ENCODE measurements at regions not wholly inside any gene's neighbourhood (a gene's known extent, or its start where the extent isn't known, plus 50 kb on each side); places are given as distances from the start of the nearest gene placed in this dataset.
"Not testable (repeated sequence)": the region's sequence is repeated elsewhere in the genome, so short reads cannot be mapped to it uniquely, and the experiment has no call there.

- Histone ChIP-seq H3K4me1 (ENCODE audit: control insufficient read depth, low read depth, low read length) (no peaks in the 10 kb centered on the region), H3K9ac (ENCODE audit: low read length) (no peak overlapping the region), H3K9me3 (ENCODE audit: control insufficient read depth, low read depth, low read length) (no peaks in the 10 kb centered on the region), H3K27me3 (ENCODE audit: control insufficient read depth, insufficient read depth, low read length) (no peaks in the 10 kb centered on the region), H3K36me3 (ENCODE audit: control insufficient read depth, low read depth, low read length) (no peaks in the 10 kb centered on the region), H3K27ac (ENCODE audit: low read length) (no peak overlapping the region), H3K4me3 (ENCODE audit: low read length) (no peak overlapping the region)
Observed at GRCh38 chr5:99019812-99020697, 91.2 kb upstream of the CHD1 start.

- no peak overlapping the region for H3K27ac ChIP-seq (ENCODE audit: low read length)
- no peaks in the 10 kb centered on the region for H3K27me3 ChIP-seq (ENCODE audit: control insufficient read depth, insufficient read depth, low read length)
- no peaks in the 10 kb centered on the region for H3K36me3 ChIP-seq (ENCODE audit: control insufficient read depth, low read depth, low read length)
- H3K4me3 ChIP-seq (ENCODE audit: low read length), result no peak overlapping the region
- H3K9me3 ChIP-seq (ENCODE audit: control insufficient read depth, low read depth, low read length), result no peaks in the 10 kb centered on the region
- no peaks in the 10 kb centered on the region for H3K4me1 ChIP-seq (ENCODE audit: control insufficient read depth, low read depth, low read length)
- no peak overlapping the region for H3K9ac ChIP-seq (ENCODE audit: low read length)
Observed at GRCh38 chr5:99019254-99019653, 90.4 kb upstream of the CHD1 start.

DNA sequence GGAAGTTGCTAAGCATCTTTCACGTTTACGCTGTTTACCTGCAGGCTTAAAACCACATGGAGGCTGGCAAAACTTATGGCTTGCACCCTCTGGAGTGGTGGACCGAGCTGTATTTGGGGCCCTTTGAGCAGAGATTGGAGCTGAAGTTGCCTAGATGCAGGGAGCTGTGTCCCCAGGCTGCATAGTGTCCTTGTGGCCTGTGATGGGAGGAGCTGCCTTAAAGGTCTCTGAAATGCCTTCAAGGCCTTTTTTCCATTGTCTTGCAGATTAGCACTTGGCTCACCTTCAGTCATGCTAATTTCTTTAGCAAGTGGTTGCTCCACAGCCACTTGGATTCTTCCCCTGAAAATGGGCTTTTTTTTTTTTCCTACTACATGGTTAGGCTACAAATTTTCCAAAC, 81.5 kb upstream of the CHD1 start:
- Histone ChIP-seq H3K36me3 (ENCODE audit: control insufficient read depth, low read depth, low read length) (no peaks in the 10 kb centered on the region), H3K4me3 (ENCODE audit: low read length) (peak overlapping the region; percentile 48), H3K9ac (ENCODE audit: low read length) (peak overlapping the region; percentile 53)

GRCh38 chr5:99008009-99008408, 79.2 kb upstream of the CHD1 start:
- H3K4me3 ChIP-seq (ENCODE audit: low read length); H3K27me3 ChIP-seq (ENCODE audit: control insufficient read depth, insufficient read depth, low read length); H3K27ac ChIP-seq (ENCODE audit: low read length); H3K9me3 ChIP-seq (ENCODE audit: control insufficient read depth, low read depth, low read length); H3K36me3 ChIP-seq (ENCODE audit: control insufficient read depth, low read depth, low read length); H3K9ac ChIP-seq (ENCODE audit: low read length): not testable (repeated sequence)
- H3K4me1 ChIP-seq (ENCODE audit: control insufficient read depth, low read depth, low read length), result peaks cover 24% of the 10 kb centered on the region

More for the DNA sequence above, 81.5 kb upstream of the CHD1 start:
- Histone ChIP-seq H3K27ac (ENCODE audit: low read length) (peak overlapping the region; percentile 84), H3K27me3 (ENCODE audit: control insufficient read depth, insufficient read depth, low read length) (no peaks in the 10 kb centered on the region), H3K9me3 (ENCODE audit: control insufficient read depth, low read depth, low read length) (no peaks in the 10 kb centered on the region), H3K4me1 (ENCODE audit: control insufficient read depth, low read depth, low read length) (peaks cover 24% of the 10 kb centered on the region)

DNA sequence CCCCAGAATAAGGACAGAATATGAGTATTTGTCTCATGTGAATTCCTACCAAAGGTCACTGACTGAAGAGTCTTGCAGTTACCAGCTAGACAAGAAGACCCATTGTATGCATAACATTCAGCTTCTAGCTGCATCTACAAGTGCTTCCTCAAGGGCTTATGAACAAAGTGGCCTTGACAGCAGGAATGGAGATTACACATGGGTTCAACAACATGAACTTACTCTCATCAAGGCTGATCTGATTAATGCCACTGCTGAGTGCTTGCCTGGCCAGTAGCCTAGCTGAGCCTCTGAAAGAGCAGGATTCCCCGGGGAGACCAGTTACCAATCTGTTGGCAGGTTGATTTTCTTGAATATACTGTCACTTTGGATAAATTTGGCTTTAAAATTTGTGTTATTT, 76.7 kb upstream of the CHD1 start:
- no peak overlapping the region for H3K27ac ChIP-seq (ENCODE audit: low read length)
- H3K27me3 ChIP-seq (ENCODE audit: control insufficient read depth, insufficient read depth, low read length), result no peaks in the 10 kb centered on the region
- no peaks in the 10 kb centered on the region for H3K9me3 ChIP-seq (ENCODE audit: control insufficient read depth, low read depth, low read length)
- no peak overlapping the region for H3K9ac ChIP-seq (ENCODE audit: low read length)
- H3K4me1 ChIP-seq (ENCODE audit: control insufficient read depth, low read depth, low read length), result peaks cover 13% of the 10 kb centered on the region
- no peaks in the 10 kb centered on the region for H3K36me3 ChIP-seq (ENCODE audit: control insufficient read depth, low read depth, low read length)
- H3K4me3 ChIP-seq (ENCODE audit: low read length), result no peak overlapping the region

DNA sequence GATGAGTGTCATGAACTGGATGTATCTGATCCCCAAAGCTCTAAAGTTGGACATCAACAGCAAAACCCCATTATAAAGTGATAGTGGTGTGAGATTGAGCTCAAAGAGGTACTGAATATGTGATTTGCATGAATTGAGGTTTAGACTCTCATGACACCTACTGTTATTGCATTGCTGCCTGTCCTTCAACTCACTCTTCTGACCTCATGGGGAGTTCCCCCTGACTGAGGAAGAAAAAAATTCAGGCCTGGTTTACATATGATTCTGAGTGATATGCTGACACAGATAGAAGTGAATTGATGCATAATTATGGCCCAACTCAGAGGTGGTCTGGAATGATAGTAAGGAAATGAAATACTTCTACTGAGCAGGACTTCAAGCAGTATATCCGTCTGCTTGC, 76.2 kb upstream of the CHD1 start:
- Histone ChIP-seq H3K4me3 (ENCODE audit: low read length) (no peak overlapping the region), H3K9me3 (ENCODE audit: control insufficient read depth, low read depth, low read length) (no peaks in the 10 kb centered on the region), H3K27me3 (ENCODE audit: control insufficient read depth, insufficient read depth, low read length) (no peaks in the 10 kb centered on the region), H3K27ac (ENCODE audit: low read length) (no peak overlapping the region), H3K4me1 (ENCODE audit: control insufficient read depth, low read depth, low read length) (peaks cover 10% of the 10 kb centered on the region), H3K9ac (ENCODE audit: low read length) (no peak overlapping the region), H3K36me3 (ENCODE audit: control insufficient read depth, low read depth, low read length) (no peaks in the 10 kb centered on the region)

DNA sequence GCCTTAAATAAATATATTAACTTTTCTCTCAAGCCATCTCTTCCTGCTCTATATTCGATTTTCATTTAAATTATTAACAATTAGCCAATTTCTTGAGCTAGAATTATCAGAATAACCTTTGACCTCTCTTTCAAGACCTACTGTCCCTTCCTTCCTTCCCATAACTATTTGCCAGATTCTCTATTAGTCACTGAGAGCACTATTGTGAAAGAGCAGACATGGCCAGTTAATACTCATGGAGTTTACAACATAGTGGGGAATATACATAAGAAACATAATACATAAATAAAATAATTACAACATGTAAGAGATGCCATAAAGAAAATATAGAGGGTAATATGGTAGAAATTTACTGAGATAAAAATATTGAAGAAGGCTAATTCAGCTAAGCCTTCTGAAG, 72.1 kb upstream of the CHD1 start:
- H3K9me3 ChIP-seq (ENCODE audit: control insufficient read depth, low read depth, low read length), result no peaks in the 10 kb centered on the region
- H3K4me1 ChIP-seq (ENCODE audit: control insufficient read depth, low read depth, low read length), result no peaks in the 10 kb centered on the region
- H3K36me3 ChIP-seq (ENCODE audit: control insufficient read depth, low read depth, low read length), result no peaks in the 10 kb centered on the region
- no peak overlapping the region for H3K4me3 ChIP-seq (ENCODE audit: low read length)
- no peak overlapping the region for H3K9ac ChIP-seq (ENCODE audit: low read length)
- H3K27ac ChIP-seq (ENCODE audit: low read length), result no peak overlapping the region
- no peaks in the 10 kb centered on the region for H3K27me3 ChIP-seq (ENCODE audit: control insufficient read depth, insufficient read depth, low read length)

- no peaks in the 10 kb centered on the region for H3K36me3 ChIP-seq (ENCODE audit: control insufficient read depth, low read depth, low read length)
- H3K27me3 ChIP-seq (ENCODE audit: control insufficient read depth, insufficient read depth, low read length), result no peaks in the 10 kb centered on the region
- H3K9ac ChIP-seq (ENCODE audit: low read length), result no peak overlapping the region
- H3K4me3 ChIP-seq (ENCODE audit: low read length), result no peak overlapping the region
- H3K27ac ChIP-seq (ENCODE audit: low read length), result no peak overlapping the region
- H3K9me3 ChIP-seq (ENCODE audit: control insufficient read depth, low read depth, low read length), result no peaks in the 10 kb centered on the region
- H3K4me1 ChIP-seq (ENCODE audit: control insufficient read depth, low read depth, low read length), result no peaks in the 10 kb centered on the region
Observed at GRCh38 chr5:99000221-99000620, 71.4 kb upstream of the CHD1 start.

- no peak overlapping the region for H3K4me3 ChIP-seq (ENCODE audit: low read length)
- H3K9me3 ChIP-seq (ENCODE audit: control insufficient read depth, low read depth, low read length), result no peaks in the 10 kb centered on the region
- H3K36me3 ChIP-seq (ENCODE audit: control insufficient read depth, low read depth, low read length), result no peaks in the 10 kb centered on the region
- H3K4me1 ChIP-seq (ENCODE audit: control insufficient read depth, low read depth, low read length), result no peaks in the 10 kb centered on the region
- H3K9ac ChIP-seq (ENCODE audit: low read length), result no peak overlapping the region
- no peak overlapping the region for H3K27ac ChIP-seq (ENCODE audit: low read length)
- H3K27me3 ChIP-seq (ENCODE audit: control insufficient read depth, insufficient read depth, low read length), result no peaks in the 10 kb centered on the region
Observed at GRCh38 chr5:98999631-99000030, 70.8 kb upstream of the CHD1 start.

- Histone ChIP-seq H3K27me3 (ENCODE audit: control insufficient read depth, insufficient read depth, low read length) (no peaks in the 10 kb centered on the region), H3K9me3 (ENCODE audit: control insufficient read depth, low read depth, low read length) (no peaks in the 10 kb centered on the region), H3K36me3 (ENCODE audit: control insufficient read depth, low read depth, low read length) (no peaks in the 10 kb centered on the region), H3K4me3 (ENCODE audit: low read length) (no peak overlapping the region), H3K27ac (ENCODE audit: low read length) (no peak overlapping the region), H3K4me1 (ENCODE audit: control insufficient read depth, low read depth, low read length) (no peaks in the 10 kb centered on the region), H3K9ac (ENCODE audit: low read length) (no peak overlapping the region)
Observed at GRCh38 chr5:98997000-98997399, 68.2 kb upstream of the CHD1 start.

DNA sequence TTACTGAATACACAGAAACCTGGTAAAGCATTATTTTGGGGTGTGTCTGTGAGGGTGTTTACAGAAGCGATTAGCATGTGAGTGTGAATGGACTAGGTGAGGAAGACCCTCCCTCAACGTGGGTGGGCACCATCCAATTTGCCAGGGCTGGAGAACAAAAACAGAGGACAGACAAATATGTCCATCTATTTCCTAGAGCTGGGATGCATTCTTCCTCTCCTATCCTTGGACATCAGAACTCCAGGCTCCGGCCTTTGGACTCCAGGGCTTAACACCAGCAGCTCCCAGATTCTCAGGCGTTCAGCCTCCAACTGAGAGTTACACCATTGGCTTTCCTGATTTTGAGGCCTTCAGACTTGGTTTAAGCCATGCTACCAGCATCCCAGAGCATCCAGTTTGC, 65.8 kb upstream of the CHD1 start:
- no peaks in the 10 kb centered on the region for H3K27me3 ChIP-seq (ENCODE audit: control insufficient read depth, insufficient read depth, low read length)
- no peak overlapping the region for H3K27ac ChIP-seq (ENCODE audit: low read length)
- no peaks in the 10 kb centered on the region for H3K36me3 ChIP-seq (ENCODE audit: control insufficient read depth, low read depth, low read length)
- no peak overlapping the region for H3K4me3 ChIP-seq (ENCODE audit: low read length)
- H3K9me3 ChIP-seq (ENCODE audit: control insufficient read depth, low read depth, low read length), result no peaks in the 10 kb centered on the region
- H3K9ac ChIP-seq (ENCODE audit: low read length), result no peak overlapping the region
- H3K4me1 ChIP-seq (ENCODE audit: control insufficient read depth, low read depth, low read length), result no peaks in the 10 kb centered on the region

DNA sequence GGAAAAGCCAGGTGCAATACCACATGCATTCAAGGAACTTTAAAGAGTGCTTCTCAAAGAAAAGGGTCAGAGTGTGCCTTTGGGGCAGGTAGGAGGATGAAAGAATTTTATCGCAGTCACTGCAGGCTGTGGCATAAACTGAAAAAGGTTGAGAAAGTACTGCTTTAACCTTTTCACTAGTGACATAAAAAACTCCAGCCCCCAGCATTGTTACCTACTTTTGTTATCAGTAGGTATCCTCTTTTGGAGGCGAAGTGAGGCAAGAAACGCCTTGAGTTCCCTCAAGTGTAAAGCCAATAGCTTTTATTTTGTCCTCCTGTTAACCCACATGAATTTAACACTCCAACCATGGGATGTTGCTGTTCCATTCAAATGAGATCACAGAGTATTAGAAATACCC, 64.7 kb upstream of the CHD1 start:
- Histone ChIP-seq H3K27ac (ENCODE audit: low read length) (no peak overlapping the region), H3K9me3 (ENCODE audit: control insufficient read depth, low read depth, low read length) (no peaks in the 10 kb centered on the region), H3K27me3 (ENCODE audit: control insufficient read depth, insufficient read depth, low read length) (no peaks in the 10 kb centered on the region), H3K4me3 (ENCODE audit: low read length) (no peak overlapping the region), H3K4me1 (ENCODE audit: control insufficient read depth, low read depth, low read length) (no peaks in the 10 kb centered on the region), H3K36me3 (ENCODE audit: control insufficient read depth, low read depth, low read length) (no peaks in the 10 kb centered on the region), H3K9ac (ENCODE audit: low read length) (no peak overlapping the region)

Data from iPS-18a (cell line).